GOT3 (cell line): ENCODE measurements at regions not wholly inside any gene's neighbourhood (a gene's known extent, or its start where the extent isn't known, plus 50 kb on each side); places are given as distances from the start of the nearest gene placed in this dataset.
"Not testable (repeated sequence)": the region's sequence is repeated elsewhere in the genome, so short reads cannot be mapped to it uniquely, and the experiment has no call there.

Experiments
- DNase-seq: peaks from one replicate; lab custom pipeline; 2025; ENCODE audit warnings: mixed read lengths; lab: John Stamatoyannopoulos, UW

GRCh38 chr4:1589098-1589497, 95.0 kb downstream of the FAM53A start:
- no peak for DNase-seq

- DNase-seq, result no peak
Observed at GRCh38 chr4:1588306-1588705, 95.8 kb downstream of the FAM53A start.

- DNase-seq, result no peak
Observed at GRCh38 chr4:1584498-1584897, 99.6 kb downstream of the FAM53A start.

- no peak for DNase-seq
Observed at GRCh38 chr4:1583859-1584258, 100.3 kb downstream of the FAM53A start.

- DNase-seq, result no peak
Observed at GRCh38 chr4:1583051-1583785, 100.9 kb downstream of the FAM53A start.

GRCh38 chr4:1582227-1582626, 101.9 kb downstream of the FAM53A start:
- DNase-seq, result no peak

GRCh38 chr4:1581164-1581894, 102.8 kb downstream of the FAM53A start:
- peak; percentile 71 for DNase-seq

- not testable (repeated sequence) for DNase-seq
Observed at GRCh38 chr4:1580692-1581012, 103.5 kb downstream of the FAM53A start.

GRCh38 chr4:1579901-1580691, 104.0 kb downstream of the FAM53A start:
- DNase-seq, result peak; percentile 71

- no peak for DNase-seq
Observed at GRCh38 chr4:1579001-1579900, 104.9 kb downstream of the FAM53A start.

- DNase-seq, result no peak
Observed at GRCh38 chr4:1578251-1578773, 105.8 kb downstream of the FAM53A start.

GRCh38 chr4:1577822-1578217, 106.3 kb downstream of the FAM53A start:
- no peak for DNase-seq

GRCh38 chr4:1576961-1577821, 106.9 kb downstream of the FAM53A start:
- no peak for DNase-seq

GRCh38 chr4:1576304-1576960, 107.7 kb downstream of the FAM53A start:
- no peak for DNase-seq

GRCh38 chr4:1575418-1576303, 108.5 kb downstream of the FAM53A start:
- no peak for DNase-seq

- DNase-seq, result no peak
Observed at GRCh38 chr4:1574601-1575417, 109.3 kb downstream of the FAM53A start.

GRCh38 chr4:1573830-1574459, 110.2 kb downstream of the FAM53A start:
- DNase-seq, result no peak
